Cardiac septum (tissue), 1 donor: ENCODE measurements at regions not wholly inside any gene's neighbourhood (a gene's known extent, or its start where the extent isn't known, plus 50 kb on each side); places are given as distances from the start of the nearest gene placed in this dataset.
"Not testable (repeated sequence)": the region's sequence is repeated elsewhere in the genome, so short reads cannot be mapped to it uniquely, and the experiment has no call there.

ENCODE experiments used
- DNase-seq: peaks from one replicate; pipeline ENCODE4 v3.0.0-alpha.2; 2020; ENCODE audit warnings: low spot score
- intact Hi-C: fragments of 100-400 bp; cut with DNase I; formaldehyde crosslinking; loops from one replicate; pipeline ENCODE4 v1.14.0; 2022
- donor health status: DM: no; HTN: no; CAD: no.

DNA sequence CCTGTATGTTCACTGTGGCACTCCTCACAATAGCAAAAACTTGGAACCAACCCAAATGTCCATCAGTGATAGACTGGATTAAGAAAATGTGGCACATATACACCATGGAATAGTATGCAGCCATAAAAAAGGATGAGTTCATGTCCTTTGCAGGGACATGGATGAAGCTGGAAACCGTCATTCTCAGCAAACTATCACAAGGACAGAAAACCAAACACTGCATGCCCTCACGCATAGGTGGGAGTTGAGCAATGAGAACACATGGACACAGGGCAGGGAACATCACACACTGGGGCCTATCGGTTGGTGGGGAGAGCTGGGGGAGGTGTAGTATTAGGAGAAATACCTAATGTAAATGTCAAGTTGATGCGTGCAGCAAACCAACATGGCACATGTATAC lies 275.7 kb upstream of the TLE3 start:
- not testable (repeated sequence) for DNase-seq

DNA sequence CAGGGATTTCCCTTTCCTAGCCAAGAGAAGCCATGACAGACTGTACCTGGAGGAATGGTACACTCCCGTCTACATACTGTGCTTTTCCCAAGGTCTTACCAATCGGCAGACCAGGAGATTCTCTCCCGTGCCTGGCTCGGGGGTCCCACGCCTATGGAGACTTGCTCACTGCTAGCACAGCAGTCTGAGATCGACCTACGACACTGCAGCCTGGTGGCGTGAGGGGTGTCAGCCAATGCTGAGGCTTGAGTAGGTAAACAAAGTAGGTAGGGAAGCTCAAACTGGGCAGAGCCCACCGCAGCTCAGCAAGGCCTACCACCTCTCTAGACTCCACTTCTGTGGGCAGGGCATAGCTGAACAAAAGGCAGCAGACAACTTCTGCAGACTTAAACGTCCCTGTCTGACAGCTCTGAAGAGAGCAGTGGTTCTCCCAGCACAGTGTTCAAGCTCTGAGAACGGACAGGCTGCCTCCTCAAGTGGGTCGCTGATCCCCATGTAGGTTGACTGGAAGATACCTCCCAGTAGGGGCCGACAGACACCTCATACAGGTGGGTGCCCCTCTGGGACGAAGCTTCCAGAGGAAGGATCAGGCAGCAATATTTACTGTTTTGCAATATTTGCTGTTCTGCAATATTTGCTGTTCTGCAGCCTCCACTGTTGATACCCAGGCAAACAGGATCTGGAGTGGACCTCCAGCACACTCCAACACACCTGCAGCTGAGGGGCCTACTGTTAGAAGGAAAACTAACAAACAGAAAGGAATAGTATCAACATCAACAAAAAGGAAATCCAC lies 270.4 kb upstream of the TLE3 start:
- intact Hi-C loops: loop anchor here (10.0 kb wide), 1 partner anchor 643 kb away; no protein-coding TSS in a partner anchor
- peak; percentile 41 for DNase-seq

More for the DNA sequence above, 275.7 kb upstream of the TLE3 start:
- intact Hi-C loops: not testable (repeated sequence)

DNA sequence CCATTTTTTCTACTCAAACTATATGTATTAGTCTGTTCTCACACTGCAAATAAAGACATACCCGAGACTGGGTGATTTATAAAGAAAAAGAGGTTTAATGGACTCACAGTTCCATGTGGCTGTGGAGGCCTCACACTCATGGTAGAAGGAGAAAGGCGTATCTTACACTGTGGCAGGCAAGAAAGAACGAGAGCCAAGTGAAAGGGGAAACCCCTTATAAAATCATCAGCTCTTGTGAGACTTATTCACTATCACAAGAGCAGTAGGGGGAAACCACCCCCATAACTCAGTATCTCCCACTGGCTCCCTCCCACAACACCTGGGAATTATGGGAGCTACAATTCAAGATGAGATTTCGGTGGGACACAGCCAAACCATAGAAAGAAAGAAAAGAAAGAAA lies 266.3 kb upstream of the TLE3 start:
- not testable (repeated sequence) for DNase-seq
- intact Hi-C loops: loop anchor here (5.0 to 10.0 kb wide), 2 partner anchors 267 to 639 kb away; partner anchors contain the start of gene TLE3

DNA sequence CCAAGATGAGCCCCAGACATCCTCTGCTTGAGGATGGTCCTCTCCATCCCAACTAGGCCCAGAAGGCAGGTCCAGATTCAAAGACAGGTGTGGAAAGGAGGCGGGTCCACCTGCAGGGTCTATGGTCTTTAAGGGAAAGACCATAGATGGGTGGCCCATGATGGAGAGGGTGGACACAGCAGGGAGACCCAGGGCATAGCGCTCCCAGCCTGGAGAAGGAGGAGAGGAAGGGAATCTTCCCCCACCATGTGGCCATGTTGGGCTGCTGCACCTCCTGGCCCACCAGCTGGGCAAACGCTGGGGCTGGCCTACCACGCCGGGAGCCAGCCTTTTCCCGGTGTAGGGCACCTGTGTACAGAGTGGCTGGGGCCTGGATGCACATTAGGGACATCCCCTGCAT lies 265.2 kb upstream of the TLE3 start:
- intact Hi-C loops: loop anchor here (5.0 to 10.0 kb wide), 2 partner anchors 266 to 638 kb away; partner anchors contain the start of gene TLE3
- peak; percentile 72 for DNase-seq

DNA sequence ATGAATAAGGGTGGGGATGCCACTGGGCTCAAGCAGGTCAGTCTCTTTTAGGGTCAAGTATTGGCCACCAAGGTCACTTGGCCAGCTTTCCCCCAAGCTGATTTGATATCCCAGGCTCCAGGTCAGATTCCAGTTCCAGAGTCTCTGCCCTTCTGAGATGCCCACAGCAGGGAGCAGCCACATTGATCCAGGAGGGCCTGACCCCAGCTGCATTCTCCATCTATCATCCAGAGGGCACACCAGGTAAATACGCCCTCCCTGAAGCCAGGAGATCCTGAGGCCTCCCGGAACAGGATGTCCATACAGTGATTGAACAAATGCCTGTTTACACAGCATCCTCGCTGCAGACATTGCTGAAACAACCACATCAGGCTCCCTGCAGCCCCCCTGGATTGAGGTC lies 264.6 kb upstream of the TLE3 start:
- intact Hi-C loops: loop anchor here (5.0 to 10.0 kb wide), 2 partner anchors 265 to 638 kb away; partner anchors contain the start of gene TLE3
- peak; percentile 35 for DNase-seq

DNA sequence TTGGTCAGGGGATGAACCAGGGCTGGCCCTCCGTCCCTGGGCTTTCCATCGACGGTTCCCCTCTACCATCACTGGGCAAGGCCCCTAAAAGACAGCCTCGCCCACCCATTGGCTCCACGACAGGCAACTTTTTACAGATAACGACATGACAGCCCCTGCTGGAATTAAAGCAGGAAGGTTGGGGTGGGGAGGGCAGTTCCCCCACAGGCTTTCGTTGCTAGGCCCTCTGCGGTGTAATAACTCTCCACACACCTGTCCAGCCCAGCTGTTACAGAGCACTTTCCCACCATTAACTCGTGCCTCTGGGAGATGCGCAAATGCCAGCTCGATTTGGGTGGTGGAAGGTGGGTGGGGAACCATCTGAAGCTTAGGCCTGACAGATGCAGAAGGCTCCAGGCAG lies 264.2 kb upstream of the TLE3 start:
- peak; percentile 39 for DNase-seq
- intact Hi-C loops: loop anchor here (5.0 to 10.0 kb wide), 2 partner anchors 265 to 637 kb away; partner anchors contain the start of gene TLE3

DNA sequence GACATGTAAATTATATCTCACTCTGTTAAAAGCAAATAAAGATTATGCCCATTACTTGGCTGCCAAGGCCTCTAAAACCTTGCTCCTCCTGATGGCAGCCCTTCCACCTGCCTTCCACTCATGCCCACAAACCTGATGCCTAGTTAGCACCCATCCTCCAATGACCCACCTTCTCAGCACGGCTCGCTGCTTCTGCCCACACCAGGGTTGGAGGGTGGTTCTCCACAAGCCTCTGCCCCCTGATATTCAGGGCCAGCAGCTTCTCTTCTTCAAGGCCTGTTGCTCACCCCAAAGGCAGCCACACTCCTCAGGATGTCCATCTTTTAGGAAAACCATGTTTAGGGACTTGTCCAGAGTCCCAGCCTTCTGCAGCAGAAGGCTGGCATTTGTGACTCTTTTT lies 263.4 kb upstream of the TLE3 start:
- no peak for DNase-seq
- intact Hi-C loops: loop anchor here (5.0 to 10.0 kb wide), 2 partner anchors 264 to 636 kb away; partner anchors contain the start of gene TLE3

DNA sequence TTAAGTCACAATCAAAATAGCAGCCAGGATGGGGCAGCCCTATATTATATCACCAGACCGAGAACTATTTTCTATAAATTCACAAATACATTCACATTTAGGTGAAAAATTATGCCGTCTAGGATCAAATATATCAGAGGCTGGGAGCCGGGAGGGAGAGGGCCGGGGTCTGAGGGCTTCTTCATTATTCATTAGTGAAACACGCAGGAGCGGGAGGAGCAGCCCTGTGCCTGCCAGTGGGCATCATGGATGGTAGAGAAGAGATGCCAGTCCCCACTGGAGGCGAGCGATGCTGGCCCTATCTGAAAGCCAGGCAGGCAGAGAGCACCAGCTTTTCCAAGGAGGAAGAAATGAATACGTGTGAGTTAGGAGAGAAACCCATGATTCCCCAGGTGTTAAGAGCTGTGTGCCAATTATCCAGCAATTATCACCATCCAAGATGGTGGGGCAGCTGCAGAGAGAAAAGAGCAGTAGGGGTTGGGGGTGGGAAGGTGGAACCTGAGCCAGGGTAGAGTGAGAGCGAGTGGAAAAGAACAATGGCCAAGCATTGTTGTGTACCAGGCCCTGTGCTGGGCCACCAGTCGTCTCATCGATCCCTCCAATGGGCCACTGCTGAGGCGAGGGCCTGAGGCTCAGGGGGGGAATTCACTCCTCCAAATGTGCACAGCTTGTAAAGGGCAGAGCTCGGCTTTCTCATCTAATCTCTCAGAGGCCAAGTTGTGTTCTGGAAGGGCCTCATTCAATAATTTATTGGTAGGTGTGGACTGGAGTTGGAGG lies 261.3 kb upstream of the TLE3 start:
- intact Hi-C loops: loop anchor here (10.0 kb wide), 1 partner anchor 784 kb away; no protein-coding TSS in a partner anchor
- peak; percentile 51 for DNase-seq

DNA sequence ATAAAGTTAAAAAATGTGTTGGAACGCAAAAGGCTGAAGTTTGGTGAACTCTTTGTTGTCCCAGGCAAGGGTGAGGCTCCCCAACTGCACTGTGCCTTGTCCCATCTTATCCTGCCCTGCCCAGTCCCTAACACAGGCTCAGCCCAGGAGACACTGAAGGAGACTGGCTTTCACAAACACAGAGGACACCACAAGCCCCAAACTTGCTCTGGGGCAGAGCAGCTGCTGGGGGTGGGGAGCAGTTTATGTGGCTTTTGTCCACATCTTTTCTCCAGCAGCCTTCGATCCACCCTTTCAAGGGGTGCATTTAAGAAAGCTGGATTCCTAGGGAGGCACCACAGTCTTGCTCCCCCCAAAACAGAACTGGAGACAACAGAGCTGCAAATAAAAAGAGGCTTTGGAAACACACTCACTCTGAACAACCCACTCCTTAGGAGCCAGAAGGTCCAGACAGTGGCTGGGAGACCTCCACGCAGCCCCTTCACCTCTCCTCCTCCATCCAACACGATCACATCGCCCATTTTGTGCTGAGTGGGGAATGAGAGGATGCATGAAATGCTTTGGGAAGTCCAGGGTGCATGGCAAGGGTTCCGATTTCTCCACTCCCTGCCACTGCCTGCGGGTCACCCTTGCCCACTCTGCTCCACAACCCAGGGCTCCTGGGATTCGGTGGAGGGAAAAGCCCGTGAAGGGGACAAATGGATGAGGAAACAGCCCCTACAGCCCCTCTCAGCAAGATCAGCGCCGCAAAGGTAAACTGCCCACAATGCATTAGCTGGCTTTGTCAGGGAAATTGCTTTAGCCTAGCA lies 260.5 kb upstream of the TLE3 start:
- intact Hi-C loops: loop anchor here (10.0 kb wide), 1 partner anchor 783 kb away; no protein-coding TSS in a partner anchor
- peak; percentile 60 for DNase-seq

DNA sequence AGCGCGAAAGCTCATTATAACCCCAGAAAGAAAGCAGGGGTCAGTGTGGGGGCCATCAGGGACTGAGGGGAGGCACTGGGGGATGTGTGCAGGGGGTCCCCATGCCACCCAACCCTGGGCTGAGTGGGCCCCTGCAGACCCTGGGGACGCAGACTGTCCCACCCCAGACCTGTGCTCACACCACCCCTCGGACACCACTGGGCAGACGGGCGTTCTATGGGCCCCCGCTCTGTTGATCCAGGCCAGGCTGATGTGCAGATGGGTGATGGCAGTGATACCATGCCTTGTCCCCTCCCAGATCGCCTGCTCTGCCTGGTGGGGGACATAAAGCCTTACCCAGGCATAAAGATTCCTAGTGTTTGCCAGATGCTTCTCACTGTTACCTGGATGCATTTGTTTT lies 259.7 kb upstream of the TLE3 start:
- DNase-seq: peak; percentile 38
- intact Hi-C loops: loop anchor here (10.0 kb wide), 1 partner anchor 783 kb away; no protein-coding TSS in a partner anchor

DNA sequence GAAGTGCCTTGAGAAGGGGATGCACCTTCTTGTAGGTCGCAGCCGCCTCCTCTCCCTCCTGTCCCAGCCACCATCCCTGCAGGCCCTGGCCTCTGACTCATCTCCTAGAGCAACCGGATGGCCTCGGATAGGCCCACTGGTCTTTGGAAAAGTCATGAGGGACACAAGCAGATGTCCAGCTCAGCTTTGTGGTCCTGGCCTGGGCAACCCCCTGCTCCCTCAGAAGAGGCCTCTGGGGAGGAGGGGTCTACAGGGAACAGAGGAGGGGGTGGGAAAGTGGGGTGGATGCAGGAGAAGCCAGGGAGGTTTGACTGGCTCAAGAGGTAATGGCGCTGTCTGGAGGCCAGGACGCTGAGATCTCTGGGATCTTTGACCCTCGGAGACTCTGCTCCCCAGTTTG lies 259.2 kb upstream of the TLE3 start:
- peak; percentile 54 for DNase-seq
- intact Hi-C loops: loop anchor here (10.0 kb wide), 1 partner anchor 782 kb away; no protein-coding TSS in a partner anchor

DNA sequence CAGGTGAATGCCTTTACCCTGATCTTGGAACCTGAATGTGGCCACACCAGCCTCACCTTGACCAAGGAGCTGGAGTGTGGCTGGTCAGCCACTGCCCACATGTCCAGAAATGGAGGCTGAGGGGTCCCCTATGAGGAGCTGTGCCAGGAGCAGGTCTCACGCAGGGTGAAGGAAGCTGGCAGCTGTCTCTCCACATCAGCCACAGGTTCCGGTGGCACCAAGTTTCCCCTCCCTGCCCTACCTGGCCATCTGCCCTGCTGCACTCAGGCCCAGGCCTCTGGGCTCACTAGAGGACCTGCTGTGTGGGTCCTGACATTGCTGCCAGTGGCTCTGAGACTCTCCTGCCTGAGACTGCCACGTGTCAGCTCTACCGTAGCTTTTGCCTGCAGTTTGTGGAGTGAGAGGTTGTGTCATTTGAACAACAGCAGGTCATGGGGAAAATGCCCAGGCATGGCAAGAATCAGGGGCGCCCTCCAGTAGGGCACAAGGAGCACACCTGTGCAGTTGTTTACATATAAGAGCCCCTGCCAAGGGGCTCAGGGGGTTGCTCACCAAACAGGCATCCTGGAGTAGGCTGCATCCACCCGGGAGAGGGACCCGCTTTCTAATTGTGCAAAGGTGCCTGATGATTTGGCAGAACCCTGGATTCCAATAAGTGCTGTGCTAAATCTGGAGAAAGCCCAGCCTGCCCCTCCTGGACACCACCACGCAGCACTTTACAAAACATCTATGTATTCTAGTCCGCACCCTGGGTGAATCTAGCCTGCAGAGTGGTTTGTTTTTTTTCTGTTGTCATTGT lies 258.5 kb upstream of the TLE3 start:
- DNase-seq: peak; percentile 67
- intact Hi-C loops: loop anchor here (10.0 kb wide), 1 partner anchor 781 kb away; no protein-coding TSS in a partner anchor

DNA sequence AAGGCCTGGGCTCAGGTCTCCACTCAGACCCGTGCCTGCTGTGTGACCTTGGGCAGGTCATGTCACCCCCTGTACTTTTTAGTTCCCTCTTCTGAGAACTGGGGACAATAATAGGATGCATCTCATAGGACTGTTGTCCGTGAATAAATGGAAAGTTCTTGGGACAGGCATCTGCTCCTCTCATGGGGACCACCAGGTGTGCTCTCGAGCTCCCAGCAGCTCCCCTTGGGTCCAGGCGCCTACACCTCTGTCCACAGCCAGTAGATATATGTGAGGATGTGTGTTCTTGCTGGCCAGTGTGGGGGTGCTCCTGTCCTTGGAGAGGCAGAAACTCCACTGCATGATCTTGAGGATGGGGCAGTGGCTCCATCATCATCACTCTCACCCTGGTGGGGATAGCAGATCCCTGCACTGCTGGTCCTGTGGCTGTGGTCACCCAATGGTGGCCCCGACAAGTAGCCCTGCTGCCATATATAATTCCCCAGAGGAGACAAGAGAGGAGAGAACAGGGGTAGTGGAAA lies 257.6 kb upstream of the TLE3 start:
- intact Hi-C loops: loop anchor here (10.0 kb wide), 1 partner anchor 781 kb away; no protein-coding TSS in a partner anchor
- peak; percentile 27 for DNase-seq

DNA sequence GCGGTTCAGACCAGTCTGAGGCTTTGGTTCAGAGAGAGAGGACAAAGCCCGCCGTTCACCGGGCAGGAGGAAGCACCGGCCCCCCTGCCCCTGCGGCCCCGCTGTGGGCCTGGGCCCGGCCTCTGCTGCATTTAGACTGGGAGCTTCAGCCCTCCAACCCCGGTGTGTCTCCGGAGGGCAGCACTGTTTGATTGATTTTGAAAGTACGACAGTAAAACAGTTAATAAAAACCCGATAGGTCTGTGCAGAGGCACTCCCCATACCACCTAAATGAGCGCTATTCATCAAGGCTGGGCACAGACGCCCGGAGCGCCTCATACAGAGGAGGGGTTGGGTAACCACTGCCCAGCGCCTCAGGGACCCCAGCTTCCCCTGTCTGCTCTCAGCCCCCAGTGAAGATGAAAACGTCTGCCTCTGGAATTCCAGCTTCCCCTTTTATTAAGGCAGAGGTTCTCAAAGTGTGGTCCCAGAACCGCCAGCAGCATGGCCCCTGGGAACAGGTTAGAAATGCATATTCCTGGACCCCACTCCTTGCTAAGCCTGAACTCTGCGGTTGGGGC lies 256.7 kb upstream of the TLE3 start:
- intact Hi-C loops: loop anchor here (10.0 kb wide), 1 partner anchor 780 kb away; no protein-coding TSS in a partner anchor
- DNase-seq: peak; percentile 64

DNA sequence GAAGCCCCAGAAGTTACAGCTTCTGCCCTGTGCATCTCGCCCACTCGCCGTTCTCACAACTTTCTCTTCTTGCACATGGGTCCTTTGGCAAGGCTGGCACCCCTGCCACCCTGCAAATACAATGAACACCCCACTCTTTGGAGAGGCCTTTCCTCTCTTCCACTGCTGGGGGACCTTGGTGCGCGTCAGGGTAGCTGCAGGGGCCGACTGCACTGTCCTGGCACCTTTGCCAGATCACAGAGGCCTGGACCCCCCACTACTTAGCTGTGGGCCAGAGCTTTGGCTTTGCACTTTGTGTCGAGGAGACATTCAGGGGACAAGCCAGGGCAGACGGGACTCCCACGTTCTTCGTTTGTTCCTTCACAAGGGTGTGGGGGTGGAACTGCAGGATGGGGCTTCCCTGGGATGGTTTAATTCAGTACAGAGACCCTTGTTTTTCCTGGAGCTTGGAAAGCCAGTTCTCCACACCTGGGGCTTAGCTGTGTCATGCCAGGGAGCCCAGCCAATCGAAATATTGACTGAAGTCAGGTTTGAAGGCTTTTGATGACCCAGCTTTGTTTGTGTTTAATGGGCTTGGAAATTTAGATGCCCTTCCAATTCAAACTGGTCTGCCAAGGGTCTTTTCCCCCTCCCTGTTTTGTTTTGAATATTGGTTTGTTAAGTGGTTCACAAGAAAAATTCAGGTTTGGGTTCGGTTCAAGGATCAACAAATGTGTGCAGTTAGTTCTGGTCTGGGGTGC lies 256.1 kb upstream of the TLE3 start:
- intact Hi-C loops: loop anchor here (10.0 kb wide), 1 partner anchor 779 kb away; no protein-coding TSS in a partner anchor
- peak; percentile 61 for DNase-seq

DNA sequence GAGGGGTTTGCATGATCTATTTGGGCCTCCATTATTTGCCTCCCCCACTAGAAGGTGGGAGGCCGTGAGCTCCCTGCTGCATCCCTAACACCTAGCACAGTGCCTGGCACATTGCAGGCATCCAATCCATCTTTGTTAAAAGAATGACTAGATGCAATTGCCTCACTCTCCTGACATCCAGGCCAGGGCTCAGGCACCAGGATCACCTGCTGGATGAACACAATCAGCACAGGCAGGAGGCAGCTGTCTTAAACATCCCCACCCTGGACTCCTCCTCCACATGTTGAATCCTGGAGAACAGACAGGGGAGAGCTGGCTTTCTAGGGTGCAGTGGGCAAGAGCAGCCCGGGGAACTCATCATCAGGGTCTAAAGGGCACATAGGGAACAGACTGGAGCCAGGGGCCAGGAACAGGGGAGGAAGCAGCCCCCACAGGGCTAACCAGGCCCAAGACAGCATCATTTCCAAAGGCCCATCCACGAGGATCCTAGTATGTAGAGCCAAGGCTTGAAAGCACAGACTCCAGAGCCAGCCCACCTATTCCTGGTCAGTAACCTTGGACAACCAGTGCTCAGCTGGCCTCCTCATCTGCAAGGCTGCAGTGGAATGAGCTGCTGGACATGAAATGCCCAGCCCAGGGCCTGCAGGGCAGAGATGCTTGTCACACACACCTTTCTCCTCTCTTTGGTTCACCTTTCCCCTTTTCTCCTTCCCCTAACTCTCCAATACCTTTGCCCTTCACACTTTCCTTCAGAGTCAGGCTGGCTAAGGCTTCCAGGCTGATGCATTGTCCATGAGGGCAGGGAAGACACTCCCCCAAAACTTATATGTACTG lies 254.4 kb upstream of the TLE3 start:
- intact Hi-C loops: loop anchor here (10.0 kb wide), 1 partner anchor 777 kb away; no protein-coding TSS in a partner anchor

More for the DNA sequence above, 254.4 kb upstream of the TLE3 start:
- DNase-seq: no peak
